HG03342 (cell line): ENCODE measurements at regions not wholly inside any gene's neighbourhood (a gene's known extent, or its start where the extent isn't known, plus 50 kb on each side); places are given as distances from the start of the nearest gene placed in this dataset.
"Not testable (repeated sequence)": the region's sequence is repeated elsewhere in the genome, so short reads cannot be mapped to it uniquely, and the experiment has no call there.

Experiments
- ATAC-seq: cut with Tn5 transposase; IDR thresholded peaks from one replicate; pipeline ENCODE4 v1.9.1; 2021; ENCODE audit warnings: mild to moderate bottlenecking, moderate library complexity; ENCODE audit not compliant: unreplicated experiment

DNA sequence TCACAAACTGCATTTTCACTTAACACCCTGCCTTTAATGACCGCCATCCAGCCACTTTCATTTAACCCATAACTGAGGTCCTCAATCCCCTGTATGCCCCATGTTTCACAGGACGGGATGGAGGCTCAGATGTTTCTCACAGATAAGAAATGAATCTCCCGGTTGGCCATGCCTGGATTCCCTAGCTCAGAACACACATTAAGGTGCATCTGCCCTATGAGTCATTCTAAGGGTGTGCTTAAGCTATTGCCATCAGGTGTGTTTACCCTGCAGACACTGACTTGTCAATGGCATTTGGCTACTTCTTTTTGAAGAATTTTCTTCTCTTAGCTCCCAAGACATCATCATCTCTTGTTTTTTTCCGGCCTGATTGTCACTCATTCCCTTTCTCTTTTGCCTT lies 222.6 kb upstream of the SMIM31 start:
- no peak for ATAC-seq

- no peak for ATAC-seq
Observed at GRCh38 chr4:164536814-164537213, 217.1 kb upstream of the SMIM31 start.

- ATAC-seq, result no peak
Observed at GRCh38 chr4:164538097-164538496, 215.8 kb upstream of the SMIM31 start.

DNA sequence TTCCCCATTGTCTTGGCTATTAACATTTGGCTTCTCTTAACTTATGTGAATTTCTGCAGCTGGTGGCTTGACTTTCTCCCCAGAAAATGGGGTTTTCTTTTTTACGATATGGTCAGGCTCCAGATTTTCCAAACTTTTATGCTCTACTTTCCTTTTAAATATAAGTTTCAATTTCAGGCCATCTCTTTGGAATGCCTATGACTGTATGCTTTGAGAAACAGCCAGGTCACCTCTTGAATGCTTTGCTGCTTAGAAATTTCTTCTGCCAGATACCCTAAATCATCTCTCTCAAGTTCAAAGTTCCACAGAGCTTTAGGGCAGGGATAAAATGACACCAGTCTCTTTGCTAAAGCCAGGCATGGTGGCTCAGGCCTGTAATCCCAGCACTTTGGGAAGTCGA lies 212.9 kb upstream of the SMIM31 start:
- no peak for ATAC-seq

DNA sequence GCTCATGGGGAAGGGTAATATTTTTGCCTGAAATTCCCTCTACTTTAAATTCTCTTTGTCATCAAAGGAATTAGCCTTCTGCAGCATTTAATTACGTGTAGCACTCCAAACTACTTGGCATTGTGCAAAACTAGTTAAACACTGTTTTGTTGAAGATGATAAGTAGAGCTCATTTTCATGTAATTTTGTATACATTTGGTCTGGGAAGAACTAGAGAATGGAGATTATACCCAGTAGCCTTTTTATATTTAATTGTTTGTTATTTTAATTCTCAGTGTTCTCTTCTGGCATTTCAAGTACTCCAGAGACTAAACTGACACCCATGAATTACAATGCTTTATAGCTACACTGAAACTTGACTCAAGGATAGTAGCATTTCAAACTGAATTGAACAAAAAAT lies 211.5 kb upstream of the SMIM31 start:
- no peak for ATAC-seq

DNA sequence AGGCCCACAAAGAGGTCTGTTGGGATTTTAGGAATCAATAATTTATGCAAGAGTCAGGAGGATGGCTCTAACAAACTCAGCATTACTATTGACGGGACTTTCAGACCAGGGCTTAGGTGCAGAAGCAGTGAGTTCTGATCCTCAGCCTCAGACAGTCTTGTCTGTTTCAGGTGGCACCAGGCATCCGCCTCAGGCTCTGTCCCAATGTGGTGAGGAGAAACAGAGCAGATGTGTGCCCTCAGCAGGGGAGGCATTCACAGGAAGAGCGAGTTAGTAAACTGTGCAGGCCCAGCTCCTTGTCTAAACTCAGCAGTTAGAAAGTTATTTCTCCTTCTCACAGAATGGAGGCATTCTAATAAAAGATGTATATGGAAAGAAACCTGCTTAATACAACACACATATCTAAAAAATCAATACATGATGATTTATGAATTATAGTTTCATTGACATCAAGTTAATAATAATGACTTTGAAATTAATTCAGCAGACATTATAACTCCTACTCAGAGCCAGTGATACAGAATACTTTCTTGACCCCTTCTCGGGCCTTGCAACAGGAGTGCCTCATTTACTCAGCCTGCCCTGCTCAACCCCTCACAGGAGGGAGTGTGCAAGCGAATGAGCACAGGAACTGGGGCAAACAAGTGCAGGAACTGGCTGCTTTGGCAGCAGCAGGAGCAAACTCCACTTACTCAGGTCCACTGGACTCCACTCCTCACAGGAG lies 202.8 kb upstream of the SMIM31 start:
- no peak for ATAC-seq

- no peak for ATAC-seq
Observed at GRCh38 chr4:164551713-164552040, 202.3 kb upstream of the SMIM31 start.

DNA sequence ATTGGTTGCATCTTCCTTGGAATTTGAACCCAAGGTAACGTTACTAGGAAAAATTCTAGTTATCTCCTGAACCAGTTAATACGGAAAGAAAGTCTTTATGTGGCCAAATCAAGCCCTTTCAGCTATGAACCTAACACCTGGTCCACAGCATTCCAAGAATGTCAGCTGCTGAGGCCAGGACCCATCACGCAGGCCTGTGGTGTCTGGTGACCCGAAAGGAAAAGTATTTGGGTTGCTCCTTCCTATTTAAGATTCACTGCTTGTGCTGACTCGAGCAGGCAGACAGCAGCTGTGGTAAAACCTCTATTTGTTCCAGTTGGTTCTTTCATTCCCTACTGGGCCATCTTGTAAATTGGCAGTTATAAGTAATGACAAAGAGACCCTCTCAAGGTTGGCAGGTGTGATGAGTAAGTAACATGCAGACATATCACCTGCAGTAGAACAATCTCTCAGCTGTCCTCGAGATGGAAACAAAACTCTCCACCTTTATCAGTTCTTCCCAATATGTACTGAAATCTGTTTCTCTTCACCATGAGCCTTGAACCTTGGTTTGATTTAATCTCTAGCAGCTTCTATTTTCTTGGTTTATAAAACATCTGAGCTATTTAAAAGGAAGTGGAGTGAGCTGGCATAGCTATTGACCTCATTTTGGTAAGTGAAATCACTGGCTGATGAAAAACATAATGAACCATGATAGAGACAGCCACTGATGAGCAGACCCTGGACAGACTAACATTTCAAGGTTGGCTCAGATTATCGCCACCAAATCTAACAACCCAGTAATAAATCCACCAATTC lies 182.1 kb upstream of the SMIM31 start:
- no peak for ATAC-seq

DNA sequence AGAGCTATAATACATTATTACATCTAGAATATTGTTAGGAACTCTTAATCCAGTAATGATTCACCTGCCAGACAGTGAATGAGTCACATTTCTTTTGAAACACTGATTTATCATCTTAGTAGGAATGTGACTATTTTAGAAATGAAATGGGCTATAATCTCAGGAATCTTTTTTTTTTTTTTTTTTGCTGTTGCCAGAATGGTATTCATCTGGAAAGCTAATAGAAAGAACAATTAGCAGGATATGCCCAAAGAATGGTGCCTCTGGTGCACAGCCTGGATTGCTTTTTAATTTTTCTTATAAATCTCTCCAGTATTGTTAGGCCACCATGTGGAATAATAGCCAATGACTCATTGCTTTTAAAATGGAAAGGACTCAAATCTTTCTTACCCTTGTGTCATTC lies 181.1 kb upstream of the SMIM31 start:
- no peak for ATAC-seq

DNA sequence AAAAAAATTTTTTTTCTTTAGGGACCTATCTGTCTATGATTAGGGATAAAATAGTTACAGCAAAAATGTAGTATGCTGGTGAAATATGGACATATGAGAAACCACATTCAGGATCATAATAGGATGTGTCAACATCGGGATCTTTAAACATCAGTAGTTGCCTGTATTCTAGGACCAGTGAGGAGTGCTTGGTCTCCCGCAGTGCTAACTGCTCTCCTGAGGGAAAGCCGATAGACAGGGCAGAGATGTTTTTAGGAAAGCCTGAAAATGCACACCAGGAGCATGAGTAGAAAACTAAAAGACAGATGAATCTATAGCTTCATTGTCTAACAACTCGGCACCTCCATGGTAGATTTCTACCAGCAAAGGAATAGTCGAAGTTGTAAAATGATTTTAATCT lies 178.1 kb upstream of the SMIM31 start:
- no peak for ATAC-seq

DNA sequence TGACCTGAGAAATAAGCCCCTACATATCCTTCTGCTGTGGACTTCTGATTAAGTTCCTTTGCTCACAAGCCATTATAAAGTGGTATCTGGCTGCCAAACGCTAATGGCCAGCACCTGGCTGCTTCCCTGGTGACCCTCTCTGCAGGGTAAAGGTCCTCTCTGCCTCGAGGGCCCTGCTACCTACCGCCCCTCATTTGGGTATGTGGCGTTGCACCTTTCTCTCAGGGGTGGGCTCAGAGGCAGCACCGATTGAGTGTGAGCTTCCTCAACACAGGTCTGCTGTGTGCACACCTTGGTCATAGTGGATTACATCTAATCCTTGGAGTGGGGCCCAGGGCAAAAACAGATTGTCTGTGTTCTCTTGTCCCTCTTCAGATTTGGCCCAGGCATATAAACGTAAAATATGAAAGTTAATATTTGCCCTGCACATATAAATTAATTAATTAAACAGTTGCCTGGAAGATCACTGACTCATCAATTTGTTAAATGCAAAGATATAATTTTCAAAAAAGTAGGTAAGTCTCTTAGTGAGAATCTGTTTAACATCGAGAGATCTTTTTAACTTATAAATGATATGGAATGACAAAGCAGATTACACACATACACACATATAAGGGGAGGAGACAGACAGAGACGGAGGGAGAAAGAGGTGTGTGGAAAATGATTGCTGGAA lies 174.5 kb upstream of the SMIM31 start:
- ATAC-seq, result no peak

GRCh38 chr4:164591666-164592065 lies 162.3 kb upstream of the SMIM31 start:
- ATAC-seq, result no peak

DNA sequence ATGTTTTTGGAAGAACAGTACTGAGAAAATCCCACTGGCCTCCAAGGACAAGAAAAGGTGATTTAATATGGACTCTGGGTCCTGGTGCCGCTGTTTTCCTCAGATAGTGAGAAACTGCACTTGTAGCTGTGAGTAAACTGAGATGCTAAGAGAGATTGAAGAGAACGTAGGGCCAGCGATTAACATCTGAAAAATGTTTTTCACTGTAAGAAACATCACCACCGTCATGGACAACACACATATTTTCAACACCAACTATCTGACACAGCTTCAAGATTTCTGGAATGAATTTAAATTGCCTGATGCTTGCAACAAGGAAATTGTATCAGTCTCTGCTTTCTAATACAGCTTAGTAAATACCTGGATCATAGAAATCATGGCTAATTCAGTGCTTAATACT lies 158.2 kb upstream of the SMIM31 start:
- no peak for ATAC-seq

DNA sequence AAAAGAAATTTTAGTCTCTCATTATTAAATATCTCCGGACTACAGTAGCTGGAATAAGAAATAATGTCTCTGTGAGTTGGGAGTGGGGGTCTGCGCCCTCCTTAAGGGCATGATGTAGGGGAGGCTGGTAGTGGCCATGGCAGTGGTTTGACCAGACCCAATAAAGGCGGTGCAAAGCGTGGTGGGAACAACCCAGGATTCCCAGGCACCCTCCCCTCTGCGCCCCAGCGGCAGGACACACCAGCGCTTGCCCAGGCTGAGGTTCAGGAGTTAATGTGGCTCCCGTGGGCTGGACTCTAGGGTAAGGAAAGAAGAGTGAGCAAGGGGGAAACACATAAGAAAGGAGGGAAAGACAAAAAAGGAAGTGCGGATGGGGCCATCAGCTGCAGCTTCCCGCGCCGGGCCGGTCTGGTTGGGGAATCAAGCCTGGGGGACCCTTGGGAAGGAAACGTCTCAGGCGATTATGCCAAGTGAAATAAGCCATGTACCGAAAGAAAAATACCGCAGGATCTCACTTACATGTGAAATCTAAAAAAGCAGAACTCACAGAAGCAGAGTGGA lies 157.5 kb upstream of the SMIM31 start:
- ATAC-seq, result no peak

DNA sequence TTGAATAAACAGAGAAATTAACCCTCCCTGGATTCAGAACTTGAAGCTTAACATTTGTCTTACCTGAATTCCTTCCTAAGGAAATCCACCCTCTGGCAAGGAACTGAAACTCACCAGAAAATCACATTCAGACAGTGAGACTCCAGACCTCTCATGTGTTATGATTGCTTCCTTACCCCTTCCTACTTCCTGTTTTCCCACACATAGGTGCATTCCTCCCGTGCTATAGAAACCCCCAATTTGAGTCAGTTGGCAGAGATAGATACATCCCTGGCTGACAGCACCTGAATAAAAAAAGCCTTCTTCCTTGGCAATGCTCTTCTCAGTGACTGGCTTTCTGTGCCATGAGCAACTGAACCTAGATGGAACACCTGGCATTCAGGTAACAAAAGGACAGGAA lies 157.0 kb upstream of the SMIM31 start:
- ATAC-seq, result no peak

DNA sequence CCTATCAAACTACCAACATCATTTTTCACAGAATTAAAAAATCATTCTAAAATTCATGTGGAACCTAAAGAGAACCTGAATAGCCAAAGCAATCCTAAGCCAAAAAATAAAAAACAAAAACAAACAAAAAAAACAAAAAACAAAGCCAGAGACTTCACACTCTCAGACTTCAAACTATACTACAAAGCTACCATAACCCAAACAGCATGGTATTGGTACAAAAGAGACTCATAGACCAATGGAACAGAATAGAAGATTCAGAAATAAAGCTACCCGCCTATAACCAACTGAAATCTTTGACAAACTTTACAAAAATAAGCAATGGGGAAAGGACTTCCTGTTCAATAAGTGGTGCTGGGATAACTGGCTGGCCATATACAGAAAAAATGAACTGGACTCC lies 152.3 kb upstream of the SMIM31 start:
- no peak for ATAC-seq

- not testable (repeated sequence) for ATAC-seq
Observed at GRCh38 chr4:164605791-164606190, 148.1 kb upstream of the SMIM31 start.

GRCh38 chr4:164606478-164606877 lies 147.5 kb upstream of the SMIM31 start:
- ATAC-seq, result peak; percentile 98

- no peak for ATAC-seq
Observed at GRCh38 chr4:164613256-164613655, 140.7 kb upstream of the SMIM31 start.

DNA sequence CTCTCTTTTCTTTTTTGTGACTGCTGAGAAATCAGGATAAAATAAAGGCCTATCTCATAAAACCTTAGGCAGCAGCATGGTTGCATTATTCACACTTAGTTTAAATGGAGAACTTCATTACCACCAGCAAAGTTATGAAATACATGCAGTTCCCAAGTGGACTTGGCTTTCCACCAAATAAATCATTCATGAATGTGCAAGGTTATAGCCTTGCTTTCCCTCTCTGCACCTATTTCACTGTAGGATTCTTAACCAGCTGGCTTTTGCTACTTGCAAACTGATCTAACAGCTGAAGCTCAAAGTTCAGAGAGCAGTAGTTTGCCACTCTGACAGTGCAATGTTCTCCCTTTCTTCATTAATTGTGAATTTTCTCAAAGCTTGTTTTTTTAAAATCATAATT lies 140.1 kb upstream of the SMIM31 start:
- no peak for ATAC-seq

DNA sequence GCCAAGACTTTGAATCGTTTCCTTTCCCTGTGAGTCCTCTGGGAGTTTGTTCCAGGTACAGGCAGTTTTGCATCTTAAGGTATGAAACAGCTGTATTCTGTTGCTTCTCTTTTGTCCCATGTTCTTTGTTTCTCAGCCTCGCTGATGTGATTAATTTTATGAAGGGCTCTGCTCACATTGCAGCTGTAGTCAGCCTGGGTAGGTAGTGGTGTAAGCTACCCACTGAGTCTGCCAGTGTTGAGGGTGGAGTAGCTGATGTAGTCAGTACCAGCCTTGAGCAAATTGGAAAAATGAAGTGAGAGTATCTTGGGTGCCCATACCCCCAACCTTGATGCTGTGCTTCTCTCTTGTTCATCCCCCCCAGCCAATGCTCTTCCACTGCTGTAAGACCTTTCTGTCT lies 139.6 kb upstream of the SMIM31 start:
- no peak for ATAC-seq

DNA sequence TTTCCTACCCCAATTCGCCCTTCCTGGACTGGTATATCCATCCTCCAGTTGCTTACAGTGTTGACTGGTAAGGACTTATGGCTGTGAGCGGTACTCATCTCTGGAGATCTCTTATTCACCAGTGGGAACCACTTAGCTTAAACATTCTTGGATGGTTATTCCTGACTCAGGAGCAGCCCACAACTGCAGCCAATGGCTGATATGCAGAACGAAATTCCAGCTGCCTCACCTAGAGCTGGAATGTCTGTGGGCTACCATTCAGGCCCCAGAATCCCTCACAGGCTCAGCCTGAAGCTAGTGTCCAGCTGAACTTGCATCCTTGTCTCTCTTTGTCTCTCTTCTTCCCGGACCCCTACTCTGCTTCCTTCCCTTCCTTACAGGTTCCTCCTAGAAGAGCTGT lies 138.9 kb upstream of the SMIM31 start:
- ATAC-seq, result no peak
